ENCODE measurements at regions not wholly inside any gene's neighbourhood (a gene's known extent, or its start where the extent isn't known, plus 50 kb on each side); places are given as distances from the start of the nearest gene placed in this dataset.
A peak's percentile ranks its signal among the peaks of the same experiment; 100 is the strongest.
"Not testable (repeated sequence)": the region's sequence is repeated elsewhere in the genome, so short reads cannot be mapped to it uniquely, and the experiment has no call there.

- Mint-ChIP-seq H3K9me3 (peaks cover 39% of the 10 kb centered on the region), H3K27me3 (ENCODE audit: insufficient read depth) (no peaks in the 10 kb centered on the region), H3K4me1 (ENCODE audit: low read depth) (no peaks in the 10 kb centered on the region), H3K36me3 (ENCODE audit: low read depth) (peaks cover 8% of the 10 kb centered on the region; the same call in 1 of the 2 replicates), H3K4me3 (no peak overlapping the region), H3K27ac (no peak overlapping the region)
- no peak for DNase-seq
- TF ChIP-seq CTCF (IDR thresholded peaks at IDR 0.05), result no peak
These were observed 289.3 kb upstream of the PABPC4L start for GRCh38 chr4:134490863-134491262.

GRCh38 chr4:134483514-134483913 lies 281.9 kb upstream of the PABPC4L start:
- not testable (repeated sequence) for H3K36me3 Mint-ChIP-seq (ENCODE audit: low read depth); H3K9me3 Mint-ChIP-seq; H3K4me1 Mint-ChIP-seq (ENCODE audit: low read depth); H3K4me3 Mint-ChIP-seq; DNase-seq; H3K27me3 Mint-ChIP-seq (ENCODE audit: insufficient read depth); H3K27ac Mint-ChIP-seq

GRCh38 chr4:134471569-134471968 lies 270.0 kb upstream of the PABPC4L start:
- peaks cover 11% of the 10 kb centered on the region for H3K4me1 Mint-ChIP-seq (ENCODE audit: low read depth)
- DNase-seq, result no peak
- TF ChIP-seq CTCF (IDR thresholded peaks at IDR 0.05), result no peak

GRCh38 chr4:134470544-134470943 lies 269.0 kb upstream of the PABPC4L start:
- no peak overlapping the region for H3K4me3 Mint-ChIP-seq
- peaks cover 4% of the 10 kb centered on the region for H3K9me3 Mint-ChIP-seq
- H3K4me1 Mint-ChIP-seq (ENCODE audit: low read depth), result peaks cover 11% of the 10 kb centered on the region
- no peak overlapping the region for H3K27ac Mint-ChIP-seq
- peaks cover 4% of the 10 kb centered on the region; the same call in 1 of the 2 replicates for H3K36me3 Mint-ChIP-seq (ENCODE audit: low read depth)
- H3K27me3 Mint-ChIP-seq (ENCODE audit: insufficient read depth), result no peaks in the 10 kb centered on the region; the same call in 1 of the 2 replicates
- peak; percentile 51; the same call in 1 of the 2 replicates for TF ChIP-seq CTCF (IDR thresholded peaks at IDR 0.05)
- DNase-seq, result no peak

More at GRCh38 chr4:134471569-134471968, 270.0 kb upstream of the PABPC4L start:
- Mint-ChIP-seq H3K4me3 (no peak overlapping the region), H3K27ac (no peak overlapping the region), H3K9me3 (peaks cover 4% of the 10 kb centered on the region), H3K36me3 (ENCODE audit: low read depth) (peaks cover 4% of the 10 kb centered on the region; the same call in 1 of the 2 replicates), H3K27me3 (ENCODE audit: insufficient read depth) (no peaks in the 10 kb centered on the region; the same call in 1 of the 2 replicates)

- no peaks in the 10 kb centered on the region for H3K4me1 Mint-ChIP-seq (ENCODE audit: low read depth)
- peaks cover 7% of the 10 kb centered on the region for H3K9me3 Mint-ChIP-seq
- no peak overlapping the region for H3K27ac Mint-ChIP-seq
- no peak for TF ChIP-seq CTCF (IDR thresholded peaks at IDR 0.05)
- H3K4me3 Mint-ChIP-seq, result no peak overlapping the region
- H3K36me3 Mint-ChIP-seq (ENCODE audit: low read depth), result peaks cover 5% of the 10 kb centered on the region; the same call in 1 of the 2 replicates
- peaks cover 2% of the 10 kb centered on the region; the same call in 1 of the 2 replicates for H3K27me3 Mint-ChIP-seq (ENCODE audit: insufficient read depth)
- DNase-seq, result no peak
These were observed 263.8 kb upstream of the PABPC4L start for GRCh38 chr4:134465417-134465816.

- no peak for TF ChIP-seq CTCF (IDR thresholded peaks at IDR 0.05)
- Mint-ChIP-seq H3K27me3 (ENCODE audit: insufficient read depth) (peaks cover 2% of the 10 kb centered on the region; the same call in 1 of the 2 replicates), H3K4me3 (no peak overlapping the region), H3K4me1 (ENCODE audit: low read depth) (no peaks in the 10 kb centered on the region), H3K36me3 (ENCODE audit: low read depth) (peaks cover 15% of the 10 kb centered on the region; the same call in 1 of the 2 replicates), H3K27ac (no peak overlapping the region), H3K9me3 (peaks cover 12% of the 10 kb centered on the region)
- no peak for DNase-seq
These were observed 262.2 kb upstream of the PABPC4L start for GRCh38 chr4:134463771-134464170.
